HepG2 (cell line): ENCODE measurements at regions not wholly inside any gene's neighbourhood (a gene's known extent, or its start where the extent isn't known, plus 50 kb on each side); places are given as distances from the start of the nearest gene placed in this dataset.

ENCODE experiments used
- ATAC-seq: fragments of 200-7000 bp; cut with Tn5 transposase; 3 replicates; pipeline ENCODE4 v1.9.1; 2020; ENCODE audit warnings: mild to moderate bottlenecking, moderate library complexity
- BruUV-seq: library from RNA; stranded (reverse); fragments of 400-500 nt; replicated peaks from 2 replicates; lab custom pipeline; 2021; lab: Mats Ljungman, UMichigan
- CTCF ChIA-PET: fragments of 300-600 bp; formaldehyde crosslinking; extraction: SDS; loops from one replicate; lab custom pipeline; 2021; ENCODE audit warnings: low total read pairs, inconsistent platforms, low intra/inter-chr PET ratio; lab: Yijun Ruan, JAX
- POLR2A ChIA-PET: fragments of 350-600 bp; sonication (Branson Sonifier 250); formaldehyde crosslinking; loops from one replicate; lab custom pipeline; 2020; ENCODE audit warnings: antibody characterized with exemption, inconsistent platforms; lab: Yijun Ruan, JAX
- DNase-seq: peaks from one replicate; pipeline ENCODE4 v3.0.0-alpha.2; 2015; ENCODE audit warnings: low spot score
- FAIRE-seq: peaks from 3 replicates; lab custom pipeline; 2011; peaks lifted over from hg19 to GRCh38; lab: Jason Lieb, UNC
- H2AFZ ChIP-seq: one replicate; pipeline ENCODE4 v1.6.1; 2011; ENCODE audit warnings: low read length, inconsistent platforms
- H3K27ac ChIP-seq: fragments of 300-600 bp; 3 replicates; pipeline ENCODE4 v1.8.0; 2011; ENCODE audit warnings: mixed run types, mild to moderate bottlenecking, mixed read lengths, low read length, inconsistent platforms; ENCODE audit not compliant: insufficient read depth; ENCODE audit errors: extremely low read length
- H3K27me3 ChIP-seq, 2 experiments: fragments of 200-600 bp in 1 of 2; 2 replicates in 1 of 2; 3 replicates in 1 of 2; pipeline versions ENCODE4 v1.6.0 to v1.8.0; 2011; ENCODE audit warnings: low read length in 2 of 2, mild to moderate bottlenecking in 2 of 2, moderate library complexity in 2 of 2, inconsistent platforms in 1 of 2; ENCODE audit not compliant: insufficient read depth in 2 of 2, control insufficient read depth in 1 of 2
- H3K36me3 ChIP-seq, 2 experiments: fragments of 200-600 bp in 1 of 2; replicated peaks in 1 of 2; 2 replicates in 1 of 2; 3 replicates in 1 of 2; pipeline versions ENCODE4 v1.5.1 to v1.8.0; 2011; ENCODE audit warnings: low read length in 2 of 2, inconsistent platforms in 1 of 2; ENCODE audit not compliant: insufficient read depth in 2 of 2, control insufficient read depth in 1 of 2
- H3K4me1 ChIP-seq: 2 replicates; pipeline ENCODE4 v1.5.1; 2012; ENCODE audit warnings: low read length, inconsistent platforms; ENCODE audit not compliant: insufficient read depth
- H3K4me2 ChIP-seq: 2 replicates; pipeline ENCODE4 v1.6.0; 2011; ENCODE audit warnings: low read depth, low read length, inconsistent platforms
- H3K4me3 ChIP-seq, 3 experiments: fragments of 200-600 bp in 1 of 3; sonication (generic), shearing (Covaris generic) in 1 of 3; replicated peaks in 1 of 3; 2 replicates each; pipeline ENCODE4 v1.5.1; 2011 to 2016; ENCODE audit warnings: low read length in 3 of 3, inconsistent platforms in 2 of 3, low read depth in 2 of 3, mild to moderate bottlenecking in 2 of 3, control low read depth in 1 of 3, mixed read lengths in 1 of 3; ENCODE audit not compliant: insufficient read depth in 1 of 3
- H3K79me2 ChIP-seq: one replicate; pipeline ENCODE4 v1.6.1; 2011; ENCODE audit warnings: low read length, inconsistent platforms; ENCODE audit not compliant: insufficient read depth
- H3K9ac ChIP-seq: 2 replicates; pipeline ENCODE4 v1.6.0; 2011; ENCODE audit warnings: mild to moderate bottlenecking, low read depth, low read length, inconsistent platforms; ENCODE audit not compliant: insufficient read depth
- H3K9me3 ChIP-seq: 2 replicates; pipeline ENCODE4 v1.5.1; 2012; ENCODE audit warnings: mild to moderate bottlenecking, low read length
- H4K20me1 ChIP-seq: 2 replicates; pipeline ENCODE4 v1.6.0; 2011; ENCODE audit warnings: inconsistent platforms, mild to moderate bottlenecking, low read length, moderate library complexity; ENCODE audit not compliant: insufficient read depth
- ARNT2 ChIP-seq: sonication (generic); formaldehyde crosslinking; IDR thresholded peaks from 2 replicates; pipeline ENCODE4 v1.8.0; 2022; ENCODE audit warnings: mild to moderate bottlenecking, low read depth, missing genetic modification reagents, moderate library complexity
- DR1 ChIP-seq: sonication (generic); formaldehyde crosslinking; IDR thresholded peaks from 2 replicates; pipeline ENCODE4 v1.8.0; 2021; ENCODE audit warnings: mild to moderate bottlenecking, missing genetic modification reagents, inconsistent platforms
- FOSL2 ChIP-seq: sonication (generic); formaldehyde crosslinking; IDR thresholded peaks from 2 replicates; pipeline ENCODE4 v1.4.0; 2020; ENCODE audit warnings: missing genetic modification reagents
- IKZF1 ChIP-seq: fragments of 450-650 bp; IDR thresholded peaks from 2 replicates; pipeline ENCODE4 v1.7.1; 2016
- RBM39 ChIP-seq: fragments of 200-400 bp; formaldehyde crosslinking; IDR thresholded peaks from one replicate; pipeline ENCODE4 v1.6.1; 2018; ENCODE audit warnings: antibody characterized with exemption, mild to moderate bottlenecking, low read depth, low read length; ENCODE audit not compliant: poor library complexity, severe bottlenecking
- TBL1XR1 ChIP-seq: fragments of 150-350 bp; IDR thresholded peaks from 2 replicates; pipeline ENCODE4 v1.6.1; 2014; ENCODE audit warnings: borderline replicate concordance, low read length; ENCODE audit not compliant: partially characterized antibody
- ZNF34 ChIP-seq: sonication (generic); formaldehyde crosslinking; IDR thresholded peaks from 2 replicates; pipeline ENCODE4 v1.4.0; 2020; ENCODE audit warnings: mild to moderate bottlenecking, missing genetic modification reagents, borderline replicate concordance
- ZNF468 ChIP-seq: sonication (generic); formaldehyde crosslinking; IDR thresholded peaks from 2 replicates; pipeline ENCODE4 v1.8.0; 2022; ENCODE audit warnings: mild to moderate bottlenecking, moderate library complexity, missing genetic modification reagents
- ZNF552 ChIP-seq: sonication (generic); formaldehyde crosslinking; IDR thresholded peaks from 2 replicates; pipeline ENCODE4 v1.9.0; 2022; ENCODE audit warnings: missing genetic modification reagents, mild to moderate bottlenecking, borderline replicate concordance
- ZNF614 ChIP-seq: IDR thresholded peaks from 2 replicates; pipeline ENCODE4 v1.6.1; 2018; ENCODE audit warnings: missing biosample characterization, missing genetic modification reagents, inconsistent platforms, borderline replicate concordance
- WGBS: methylation state at CpG from one replicate; pipeline ENCODE4 v1.1.6; 2017; ENCODE audit warnings: low lambda C conversion rate; 5-methylcytosine and 5-hydroxymethylcytosine counted together
- in situ Hi-C: cut with HindIII; loops from 2 replicates; pipeline ENCODE4 v1.10.0; 2017; ENCODE audit warnings: low pct_unique_long_range_greater_than_20kb; ENCODE audit not compliant: extremely low pct_ligation_motif_present
- intact Hi-C: fragments of 100-400 bp; cut with micrococcal nuclease; formaldehyde crosslinking; loops from one replicate; pipeline ENCODE4 v1.10.0; 2022; ENCODE audit not compliant: unreplicated experiment
- TF ChIP-seq, protein P1 (sequence below): IDR thresholded peaks from 2 replicates; pipeline ENCODE4 v1.6.1; 2016; ENCODE audit warnings: low read depth
- TF ChIP-seq, protein P2 (sequence below): sonication (generic); formaldehyde crosslinking; IDR thresholded peaks from 2 replicates; pipeline ENCODE4 v1.5.0; 2020; ENCODE audit warnings: missing genetic modification reagents
- TF ChIP-seq, protein P3 (sequence below): sonication (generic); formaldehyde crosslinking; IDR thresholded peaks from 2 replicates; pipeline ENCODE4 v1.8.0; 2022; ENCODE audit warnings: missing genetic modification reagents, mild to moderate bottlenecking, borderline replicate concordance
- TF ChIP-seq, protein P4 (sequence below): IDR thresholded peaks from 2 replicates; pipeline ENCODE4 v1.6.1; 2016
- TF ChIP-seq, protein P5 (sequence below): sonication (generic); formaldehyde crosslinking; IDR thresholded peaks from 2 replicates; pipeline ENCODE4 v1.4.0; 2020; ENCODE audit warnings: missing genetic modification reagents, borderline replicate concordance
- TF ChIP-seq, protein P6 (sequence below), 2 experiments: sonication (generic) in 1 of 2; formaldehyde crosslinking in 1 of 2; IDR thresholded peaks; 2 replicates each; pipeline versions ENCODE4 v1.5.1 to v1.6.1; 2011 to 2020; ENCODE audit warnings: borderline replicate concordance in 1 of 2, low read depth in 1 of 2, low read length in 1 of 2, mild to moderate bottlenecking in 1 of 2, missing genetic modification reagents in 1 of 2, moderate library complexity in 1 of 2

DNA sequence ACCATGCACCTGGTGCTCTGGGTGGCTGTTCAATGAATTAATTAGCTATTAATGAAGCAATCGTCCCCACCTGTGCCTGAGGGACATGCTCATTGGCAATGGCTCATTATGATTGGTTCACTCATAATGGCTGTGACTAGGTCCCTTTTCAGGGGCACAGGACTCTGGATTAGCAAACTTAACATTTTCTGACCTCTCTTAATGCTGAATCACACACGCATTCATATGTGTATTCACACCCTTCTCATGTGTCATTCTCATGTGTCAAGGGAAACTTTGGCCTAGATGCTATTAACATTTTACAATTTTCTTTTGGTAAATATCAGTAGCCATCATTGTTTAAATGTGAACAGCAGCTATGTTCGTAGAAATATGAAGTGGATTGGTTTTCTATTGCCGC, 98.9 kb upstream of the PMAIP1 start:
- Histone ChIP-seq H2AFZ (no peak overlapping the region), H3K27me3 (peaks cover 0 to 3% of the 10 kb centered on the region in 2 experiments; a peak in 1 of 5 replicates), H3K4me2 (no peak overlapping the region), H3K9ac (no peak overlapping the region), H3K9me3 (no peaks in the 10 kb centered on the region), H3K36me3 (no peaks in the 10 kb centered on the region), H3K27ac (no peak overlapping the region), H4K20me1 (no peaks in the 10 kb centered on the region), H3K79me2 (no peaks in the 10 kb centered on the region), H3K4me1 (no peaks in the 10 kb centered on the region), H3K4me3 (no peak overlapping the region)
- 37% methylated on average over 4 of the region's 4 CpGs for WGBS
- no TSS peak for BruUV-seq
- no peak for FAIRE-seq
- in situ Hi-C loops: no loop called here
- intact Hi-C loops: no loop called here
- DNase-seq: no peak
- ChIA-PET POLR2A (no interaction called here), CTCF (no interaction called here)
- ATAC-seq: no peak
- TF ChIP-seq, protein P1, sequence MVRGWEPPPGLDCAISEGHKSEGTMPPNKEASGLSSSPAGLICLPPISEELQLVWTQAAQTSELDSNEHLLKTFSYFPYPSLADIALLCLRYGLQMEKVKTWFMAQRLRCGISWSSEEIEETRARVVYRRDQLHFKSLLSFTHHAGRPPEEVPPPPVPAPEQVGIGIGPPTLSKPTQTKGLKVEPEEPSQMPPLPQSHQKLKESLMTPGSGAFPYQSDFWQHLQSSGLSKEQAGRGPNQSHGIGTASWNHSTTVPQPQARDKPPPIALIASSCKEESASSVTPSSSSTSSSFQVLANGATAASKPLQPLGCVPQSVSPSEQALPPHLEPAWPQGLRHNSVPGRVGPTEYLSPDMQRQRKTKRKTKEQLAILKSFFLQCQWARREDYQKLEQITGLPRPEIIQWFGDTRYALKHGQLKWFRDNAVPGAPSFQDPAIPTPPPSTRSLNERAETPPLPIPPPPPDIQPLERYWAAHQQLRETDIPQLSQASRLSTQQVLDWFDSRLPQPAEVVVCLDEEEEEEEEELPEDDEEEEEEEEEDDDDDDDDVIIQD (CRISPR knock-in tag): no peak
- no peak for TF ChIP-seq ZNF468 (CRISPR knock-in tag)
- no peak for TF ChIP-seq ZNF614
- TF ChIP-seq, protein P2, sequence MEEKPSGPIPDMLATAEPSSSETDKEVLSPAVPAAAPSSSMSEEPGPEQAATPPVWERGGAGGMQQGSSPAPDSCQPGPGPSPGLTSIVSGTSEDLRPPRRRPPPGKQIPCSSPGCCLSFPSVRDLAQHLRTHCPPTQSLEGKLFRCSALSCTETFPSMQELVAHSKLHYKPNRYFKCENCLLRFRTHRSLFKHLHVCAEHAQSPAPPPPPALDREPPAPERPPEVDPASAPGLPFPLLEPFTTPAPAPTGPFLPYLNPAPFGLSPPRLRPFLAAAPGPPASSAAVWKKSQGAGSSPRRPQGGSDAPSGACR (CRISPR knock-in tag): no peak
- TF ChIP-seq TBL1XR1: no peak
- TF ChIP-seq, protein P3, sequence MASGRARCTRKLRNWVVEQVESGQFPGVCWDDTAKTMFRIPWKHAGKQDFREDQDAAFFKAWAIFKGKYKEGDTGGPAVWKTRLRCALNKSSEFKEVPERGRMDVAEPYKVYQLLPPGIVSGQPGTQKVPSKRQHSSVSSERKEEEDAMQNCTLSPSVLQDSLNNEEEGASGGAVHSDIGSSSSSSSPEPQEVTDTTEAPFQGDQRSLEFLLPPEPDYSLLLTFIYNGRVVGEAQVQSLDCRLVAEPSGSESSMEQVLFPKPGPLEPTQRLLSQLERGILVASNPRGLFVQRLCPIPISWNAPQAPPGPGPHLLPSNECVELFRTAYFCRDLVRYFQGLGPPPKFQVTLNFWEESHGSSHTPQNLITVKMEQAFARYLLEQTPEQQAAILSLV (CRISPR knock-in tag): no peak
- TF ChIP-seq, protein P4, sequence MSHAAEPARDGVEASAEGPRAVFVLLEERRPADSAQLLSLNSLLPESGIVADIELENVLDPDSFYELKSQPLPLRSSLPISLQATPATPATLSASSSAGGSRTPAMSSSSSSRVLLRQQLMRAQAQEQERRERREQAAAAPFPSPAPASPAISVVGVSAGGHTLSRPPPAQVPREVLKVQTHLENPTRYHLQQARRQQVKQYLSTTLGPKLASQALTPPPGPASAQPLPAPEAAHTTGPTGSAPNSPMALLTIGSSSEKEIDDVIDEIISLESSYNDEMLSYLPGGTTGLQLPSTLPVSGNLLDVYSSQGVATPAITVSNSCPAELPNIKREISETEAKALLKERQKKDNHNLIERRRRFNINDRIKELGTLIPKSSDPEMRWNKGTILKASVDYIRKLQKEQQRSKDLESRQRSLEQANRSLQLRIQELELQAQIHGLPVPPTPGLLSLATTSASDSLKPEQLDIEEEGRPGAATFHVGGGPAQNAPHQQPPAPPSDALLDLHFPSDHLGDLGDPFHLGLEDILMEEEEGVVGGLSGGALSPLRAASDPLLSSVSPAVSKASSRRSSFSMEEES (CRISPR knock-in tag): no peak
- no peak for TF ChIP-seq FOSL2 (CRISPR knock-in tag)
- TF ChIP-seq DR1 (CRISPR knock-in tag): no peak
- TF ChIP-seq, protein P5, sequence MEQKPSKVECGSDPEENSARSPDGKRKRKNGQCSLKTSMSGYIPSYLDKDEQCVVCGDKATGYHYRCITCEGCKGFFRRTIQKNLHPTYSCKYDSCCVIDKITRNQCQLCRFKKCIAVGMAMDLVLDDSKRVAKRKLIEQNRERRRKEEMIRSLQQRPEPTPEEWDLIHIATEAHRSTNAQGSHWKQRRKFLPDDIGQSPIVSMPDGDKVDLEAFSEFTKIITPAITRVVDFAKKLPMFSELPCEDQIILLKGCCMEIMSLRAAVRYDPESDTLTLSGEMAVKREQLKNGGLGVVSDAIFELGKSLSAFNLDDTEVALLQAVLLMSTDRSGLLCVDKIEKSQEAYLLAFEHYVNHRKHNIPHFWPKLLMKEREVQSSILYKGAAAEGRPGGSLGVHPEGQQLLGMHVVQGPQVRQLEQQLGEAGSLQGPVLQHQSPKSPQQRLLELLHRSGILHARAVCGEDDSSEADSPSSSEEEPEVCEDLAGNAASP: no peak
- TF ChIP-seq ZNF34 (CRISPR knock-in tag): no peak
- TF ChIP-seq RBM39: no peak
- TF ChIP-seq ZNF552 (CRISPR knock-in tag): no peak
- no peak for TF ChIP-seq IKZF1
- no peak for TF ChIP-seq ARNT2
- TF ChIP-seq, protein P6, sequence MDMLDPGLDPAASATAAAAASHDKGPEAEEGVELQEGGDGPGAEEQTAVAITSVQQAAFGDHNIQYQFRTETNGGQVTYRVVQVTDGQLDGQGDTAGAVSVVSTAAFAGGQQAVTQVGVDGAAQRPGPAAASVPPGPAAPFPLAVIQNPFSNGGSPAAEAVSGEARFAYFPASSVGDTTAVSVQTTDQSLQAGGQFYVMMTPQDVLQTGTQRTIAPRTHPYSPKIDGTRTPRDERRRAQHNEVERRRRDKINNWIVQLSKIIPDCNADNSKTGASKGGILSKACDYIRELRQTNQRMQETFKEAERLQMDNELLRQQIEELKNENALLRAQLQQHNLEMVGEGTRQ (IDR thresholded peaks at IDR 0.05; ENCODE audit: low read depth, low read length): no peak
- TF ChIP-seq, protein P6 (CRISPR knock-in tag; IDR thresholded peaks at IDR 0.05; ENCODE audit: borderline replicate concordance): no peak
